ENCODE measurements at regions not wholly inside any gene's neighbourhood (a gene's known extent, or its start where the extent isn't known, plus 50 kb on each side); places are given as distances from the start of the nearest gene placed in this dataset.

DNA sequence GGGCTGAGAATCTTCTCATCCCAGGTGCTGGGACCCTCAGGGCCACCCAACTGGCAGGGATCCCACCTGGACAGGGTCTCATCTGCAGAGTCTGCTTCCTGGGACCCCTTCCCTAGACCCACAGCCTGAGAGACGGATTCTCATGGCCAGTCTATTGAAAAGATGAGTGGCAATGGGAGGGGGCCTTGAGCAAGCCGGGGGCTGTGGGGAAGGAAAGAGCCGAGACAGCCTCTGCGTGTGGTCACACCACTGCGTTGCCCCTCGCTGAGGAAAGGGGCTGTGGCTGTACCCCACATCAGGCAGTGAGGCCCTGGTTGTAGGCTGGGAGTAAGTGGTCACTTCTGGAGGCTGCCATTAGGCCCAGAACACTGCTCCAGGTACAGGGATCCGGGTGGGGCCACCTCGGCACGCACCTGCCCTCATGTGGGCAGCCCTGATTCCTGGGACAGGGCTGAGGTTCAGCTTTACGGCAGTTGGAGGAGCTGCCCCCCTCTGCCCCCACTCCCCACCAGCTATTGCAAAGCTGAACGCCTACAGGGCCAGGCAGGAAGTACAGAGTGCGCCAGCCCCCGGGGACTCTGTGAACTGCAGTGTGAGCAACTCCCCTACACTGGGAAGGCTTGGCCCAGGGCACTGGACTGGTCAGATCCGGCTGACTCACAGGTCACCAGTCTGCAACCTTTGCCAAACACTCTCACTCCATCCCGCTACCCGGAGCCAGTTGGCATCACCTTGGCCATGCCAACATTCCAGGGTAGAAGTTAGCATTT lies 106.9 kb downstream of the RIPK4 start:
- DNase-seq = peak; percentile 64
- intact Hi-C loops (cut with DNase I) = no loop called here
- ATAC-seq = peak; percentile 78 to 82

DNA sequence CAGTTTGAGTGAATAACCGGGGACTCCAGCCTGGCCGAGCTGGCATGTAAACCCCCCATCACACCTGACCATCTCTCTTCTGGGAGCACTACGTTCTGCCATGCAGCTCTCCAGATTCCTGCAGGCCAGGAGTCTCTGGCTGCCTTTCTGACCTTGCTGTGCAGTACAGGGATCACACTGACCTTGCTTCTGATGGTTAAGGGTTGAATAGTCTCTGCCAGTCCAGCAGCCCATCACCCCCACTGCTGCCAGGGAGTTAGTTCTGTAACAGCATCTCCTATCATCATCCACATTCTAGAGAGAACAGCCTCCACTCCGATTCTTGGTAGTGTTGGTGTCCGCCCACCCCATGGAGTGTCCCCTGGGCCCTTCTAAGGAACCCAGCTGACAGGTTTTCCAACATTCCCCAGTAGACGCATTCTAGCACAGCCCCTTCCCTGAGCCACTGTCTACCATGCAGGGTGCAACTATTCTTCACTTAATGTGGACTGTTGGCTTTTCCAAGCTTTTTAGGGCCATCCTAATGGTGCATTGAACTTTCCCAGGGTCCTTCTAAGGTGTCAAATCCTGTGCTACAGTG lies 109.8 kb downstream of the RIPK4 start:
- intact Hi-C loops (cut with DNase I) = no loop called here
- DNase-seq (no peak), ATAC-seq (no peak)

DNA sequence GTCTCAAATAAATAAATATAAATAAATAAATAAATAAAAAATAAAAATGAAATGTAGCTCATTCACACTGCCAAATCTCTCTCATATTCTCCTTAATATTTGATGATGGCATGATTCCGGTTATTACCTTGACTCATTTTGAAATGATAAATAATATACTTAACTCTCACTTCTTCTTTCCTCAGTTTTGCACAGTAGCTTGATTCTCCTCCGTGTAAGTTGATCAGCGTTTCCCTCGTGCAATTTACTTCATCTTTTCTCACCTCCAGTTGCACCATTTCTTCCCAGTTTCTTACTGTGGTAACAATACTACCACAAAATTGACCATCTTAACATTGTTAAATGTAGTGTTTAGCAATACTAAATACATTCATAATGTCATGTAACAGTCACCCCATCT lies 111.6 kb downstream of the RIPK4 start:
- ATAC-seq = no peak
- intact Hi-C loops (cut with DNase I) = no loop called here

DNA sequence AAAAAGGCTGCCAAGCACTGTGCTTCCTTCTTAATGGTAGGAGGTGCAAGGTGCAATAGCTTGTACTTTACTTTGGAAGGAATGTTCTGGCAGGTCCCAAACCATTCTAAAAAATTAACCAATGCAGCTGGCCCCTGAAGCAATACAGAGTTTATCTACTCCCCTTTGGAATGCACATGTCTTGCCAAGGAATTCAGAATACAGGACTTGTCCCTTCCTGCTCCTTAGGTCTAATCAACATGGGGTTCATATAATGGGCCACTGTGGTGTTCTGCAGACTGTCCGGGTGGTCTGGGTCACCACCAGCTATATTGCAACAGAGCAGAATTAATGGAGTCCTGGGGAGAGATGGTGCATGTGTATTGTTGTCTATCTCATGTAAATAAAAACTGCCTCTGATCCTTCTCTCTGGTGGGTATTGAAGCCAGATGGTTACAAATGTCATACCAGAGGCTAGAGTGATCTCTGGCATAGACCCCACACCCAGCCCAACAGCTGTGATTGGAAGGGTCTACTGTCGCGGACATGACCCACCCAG lies 112.8 kb downstream of the RIPK4 start:
- ATAC-seq (peak; percentile 60 to 75), DNase-seq (no peak)
- intact Hi-C loops (cut with DNase I) = no loop called here

More for the DNA sequence above, 111.6 kb downstream of the RIPK4 start:
- DNase-seq = no peak

DNA sequence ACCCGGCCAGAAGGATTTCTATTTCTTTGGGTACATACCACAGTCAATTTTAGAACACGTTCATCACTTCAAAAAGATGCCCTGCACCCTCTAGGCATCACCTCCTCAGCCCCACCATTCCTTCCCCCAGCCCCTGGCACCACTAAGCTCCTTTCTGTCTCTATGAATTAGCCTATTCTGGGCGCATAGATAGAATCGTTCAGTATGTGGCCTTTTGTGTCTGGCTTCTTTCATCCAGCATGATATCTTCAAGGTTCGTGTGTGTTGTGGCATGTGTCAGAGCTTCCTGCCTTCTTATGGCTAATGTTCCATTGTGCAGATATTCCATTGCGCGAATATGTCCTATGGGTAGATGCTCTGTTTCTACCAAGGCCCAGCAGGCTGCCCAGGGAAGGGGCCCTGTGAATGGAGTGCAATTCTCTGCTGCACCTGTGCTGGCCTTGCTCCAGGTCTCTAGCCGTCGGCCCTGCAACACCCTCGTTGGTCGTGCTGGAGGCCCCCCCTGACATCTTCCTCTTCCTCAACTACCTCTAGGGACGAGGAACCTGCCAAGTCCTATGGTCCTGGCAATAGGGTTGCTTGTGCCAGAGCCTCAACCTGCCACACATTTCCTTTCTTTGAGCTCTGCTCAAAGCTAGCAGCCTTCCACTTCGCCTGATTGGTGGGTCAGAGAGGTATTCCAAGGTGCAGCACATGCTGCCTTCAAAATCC lies 113.5 kb downstream of the RIPK4 start:
- ATAC-seq (no peak), DNase-seq (no peak)
- intact Hi-C loops (cut with DNase I) = no loop called here

DNA sequence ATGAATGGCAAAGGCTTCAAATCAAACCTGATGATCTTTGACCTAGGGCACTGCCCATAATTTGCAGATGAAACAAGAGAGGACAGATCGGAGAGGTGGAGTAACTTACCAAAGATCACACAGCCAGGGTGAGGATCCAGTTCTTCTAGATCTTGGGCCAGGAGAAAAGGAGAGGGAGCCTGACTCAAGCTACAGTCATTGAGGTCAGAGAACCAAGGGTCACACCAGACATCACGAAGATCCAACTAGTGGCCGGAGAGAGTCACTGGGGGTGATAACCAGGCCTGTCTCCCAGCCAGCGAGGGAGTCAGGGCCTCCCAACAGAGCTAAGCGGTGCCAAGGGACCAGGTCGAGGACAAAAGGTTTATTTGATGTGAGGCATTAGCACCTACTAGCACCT lies 115.0 kb downstream of the RIPK4 start:
- ATAC-seq = peak in 1 of 2 donors; percentile 13
- intact Hi-C loops (cut with DNase I) = no loop called here
- DNase-seq = no peak

DNA sequence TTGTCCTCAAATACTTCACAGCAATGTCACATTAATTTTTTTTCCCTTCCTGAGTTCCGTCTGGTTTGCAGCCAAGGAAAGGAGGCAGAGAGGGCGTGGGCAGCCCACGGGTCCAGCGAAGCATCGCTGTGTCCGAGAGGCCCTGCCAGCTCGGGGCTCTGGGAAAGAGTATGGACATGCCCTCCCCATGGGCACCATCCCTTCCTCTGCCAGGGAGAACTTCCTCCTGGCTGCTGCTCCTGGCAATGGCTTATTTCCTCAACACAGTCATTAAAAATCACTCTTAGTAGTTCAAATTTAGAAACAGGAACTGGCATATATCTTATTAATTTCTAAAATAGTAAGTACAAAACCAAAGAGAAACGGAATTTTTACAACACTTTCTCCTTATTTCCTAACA lies 115.4 kb downstream of the RIPK4 start:
- peak; percentile 29 to 38 for ATAC-seq
- DNase-seq = no peak
- intact Hi-C loops (cut with DNase I) = no loop called here

DNA sequence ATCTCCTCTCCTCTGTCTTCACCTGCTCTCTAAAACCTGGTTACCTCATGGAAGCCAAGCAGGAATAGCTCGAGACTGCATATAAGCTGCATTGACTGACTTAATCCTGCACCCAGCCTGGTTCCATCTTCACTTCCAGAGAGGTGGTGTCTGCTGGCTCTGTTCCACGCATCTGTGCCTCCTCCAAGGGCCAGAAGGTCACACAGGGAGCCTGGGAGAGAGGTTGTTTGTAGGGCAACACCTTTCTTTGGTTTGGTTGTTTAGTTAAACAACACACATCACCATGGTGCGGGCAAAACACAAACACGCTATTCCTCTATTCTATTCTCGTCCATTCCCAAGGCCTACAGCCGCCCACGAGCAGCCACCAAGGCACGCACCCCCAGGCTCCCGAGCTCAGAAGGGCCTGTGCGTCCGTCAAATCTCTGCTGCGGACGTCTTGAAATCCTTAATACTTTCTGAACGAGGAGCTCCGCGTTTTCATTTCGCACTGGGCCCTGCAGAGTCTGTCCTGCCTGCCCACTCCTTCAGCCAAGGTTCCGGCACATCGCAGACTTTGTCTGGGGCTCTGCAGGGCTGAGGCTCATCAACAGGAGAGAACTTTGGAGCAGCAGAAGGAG lies 116.2 kb downstream of the RIPK4 start:
- intact Hi-C loops (cut with DNase I) = no loop called here
- no peak for ATAC-seq
- DNase-seq = no peak

DNA sequence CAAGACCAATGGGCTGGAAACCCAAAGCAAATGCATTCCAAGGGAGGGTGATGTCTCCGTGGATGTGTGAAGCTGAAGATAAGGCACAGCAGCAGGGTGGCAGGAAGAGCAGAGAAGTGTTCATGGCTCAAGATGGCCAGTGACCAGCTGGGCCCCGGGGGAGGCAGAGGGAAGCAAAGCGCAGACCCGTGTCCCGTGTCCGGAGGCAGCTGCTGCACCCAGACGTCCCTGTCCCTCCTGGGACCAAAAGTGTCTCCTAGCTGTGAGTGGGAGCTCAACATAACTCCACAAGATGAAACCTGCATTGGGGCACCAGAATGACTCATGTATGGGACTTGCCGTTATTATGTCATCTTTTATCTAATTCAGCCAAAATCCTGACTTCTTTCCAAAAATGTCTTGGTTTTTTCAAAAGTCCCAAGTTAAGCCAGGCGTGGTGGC lies 118.2 kb downstream of the RIPK4 start:
- intact Hi-C loops (cut with DNase I) = no loop called here
- DNase-seq (no peak), ATAC-seq (peak; percentile 65 to 68)

DNA sequence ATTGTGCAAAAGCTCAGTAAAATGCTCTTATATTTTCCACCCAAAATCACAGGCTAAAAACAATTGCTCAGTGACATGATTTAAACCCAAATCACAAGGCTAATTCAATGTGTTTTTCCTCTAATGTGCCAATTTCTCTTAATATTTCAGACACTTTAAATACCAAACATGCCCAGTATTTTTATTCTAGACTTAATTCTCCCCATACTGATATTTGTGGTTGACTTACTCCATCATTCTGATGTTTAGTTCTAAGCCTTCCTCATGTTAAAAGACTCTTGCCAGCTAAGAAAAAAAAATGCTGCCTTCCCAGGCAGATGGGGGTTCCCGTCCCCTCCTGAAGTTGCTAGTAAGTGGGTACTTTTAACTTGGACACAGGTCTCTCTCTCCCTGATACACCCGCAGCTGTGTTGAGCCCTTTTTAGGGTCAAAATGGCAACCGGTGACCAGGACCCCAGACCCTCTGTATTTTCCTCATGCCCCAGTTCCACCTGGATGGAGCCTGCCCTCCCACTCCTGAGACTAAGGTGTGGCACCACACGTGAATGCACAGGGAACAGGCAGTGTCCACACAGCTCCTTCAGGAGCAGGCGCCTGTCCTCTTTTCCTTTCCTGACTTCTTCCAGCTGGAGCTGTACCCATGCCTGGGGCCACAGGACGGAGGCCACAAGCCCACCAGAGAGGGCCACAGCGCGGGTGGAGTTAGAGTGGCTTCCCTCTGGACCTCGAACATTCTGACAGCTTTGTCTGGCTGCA lies 118.9 kb downstream of the RIPK4 start:
- ATAC-seq = no peak
- intact Hi-C loops (cut with DNase I) = no loop called here
- no peak for DNase-seq

DNA sequence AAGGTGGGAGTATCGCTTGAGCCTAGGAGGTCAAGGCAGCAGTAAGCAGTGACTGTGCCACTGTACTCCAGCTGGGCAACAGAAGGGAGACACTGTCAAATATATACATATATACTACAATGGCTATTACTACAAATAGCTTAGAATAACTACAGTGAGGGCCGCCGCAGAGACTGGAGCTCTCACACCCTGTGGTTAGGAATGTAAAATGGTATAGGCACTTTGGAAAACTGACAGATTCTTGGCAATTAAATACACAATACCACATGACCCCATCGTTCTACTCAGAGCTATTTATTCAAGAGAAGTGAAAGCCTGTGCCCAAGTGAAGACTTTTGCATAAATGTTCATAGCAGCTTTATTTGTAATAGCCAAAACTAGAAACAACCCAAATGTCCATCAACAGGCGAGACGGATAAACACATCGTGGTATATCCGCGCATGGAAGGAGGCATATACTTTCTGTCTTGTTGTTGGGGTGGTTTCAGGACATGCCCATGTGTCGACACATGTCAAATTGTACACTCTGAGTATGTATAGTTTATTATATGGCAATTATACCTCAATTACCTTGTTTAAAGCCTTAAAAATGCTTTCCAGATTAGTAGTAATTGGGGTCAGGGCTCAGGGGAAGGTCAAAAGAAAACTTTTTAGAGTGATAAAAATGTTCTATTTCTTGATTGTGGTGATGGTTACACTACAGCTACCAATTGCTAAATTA lies 123.4 kb downstream of the RIPK4 start:
- intact Hi-C loops (cut with DNase I) = no loop called here
- ATAC-seq = no peak
- no peak for DNase-seq

DNA sequence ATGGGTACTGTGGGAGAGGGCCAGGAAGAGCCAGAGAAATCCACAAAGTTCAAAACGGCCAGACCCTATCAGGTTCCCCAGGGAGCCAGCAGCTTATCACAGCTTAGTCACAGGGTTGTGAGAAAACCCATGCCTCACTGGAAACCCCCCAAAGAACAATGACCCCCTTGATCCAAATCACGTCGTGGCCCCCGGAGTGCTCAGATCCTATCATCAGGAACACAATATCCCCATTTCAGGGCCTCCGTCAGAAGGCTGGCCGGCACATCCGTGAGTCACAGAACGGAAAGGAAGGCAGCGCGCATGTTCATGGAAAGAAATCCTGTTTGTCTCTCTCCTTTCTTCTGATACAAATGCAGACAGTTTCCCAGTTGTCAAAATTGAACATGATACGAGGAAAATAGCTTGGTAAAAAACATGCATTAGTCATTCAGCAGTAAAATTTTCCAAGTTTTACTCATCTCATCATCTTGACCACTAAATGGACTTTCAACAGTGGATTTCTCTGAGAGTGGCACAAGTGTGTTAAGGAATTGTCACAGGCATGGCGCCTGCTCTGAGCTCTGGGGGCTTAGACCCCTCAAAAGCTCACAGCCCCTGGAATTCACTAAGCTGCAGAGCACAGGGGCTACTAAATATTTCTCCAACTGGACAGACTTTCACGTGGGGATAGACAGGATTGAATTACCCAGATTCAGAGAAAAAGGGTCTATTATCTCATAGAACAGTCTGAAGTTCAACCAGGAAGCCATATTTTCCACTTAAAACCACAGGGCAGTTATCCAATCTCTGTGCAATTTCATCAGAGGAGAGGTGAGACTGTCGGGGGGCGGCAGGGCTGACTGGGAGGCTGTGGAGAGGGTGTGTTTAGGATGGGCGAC lies 124.8 kb downstream of the RIPK4 start:
- ATAC-seq = peak; percentile 81 to 90
- peak; percentile 89 for DNase-seq
- intact Hi-C loops (cut with DNase I) = no loop called here

DNA sequence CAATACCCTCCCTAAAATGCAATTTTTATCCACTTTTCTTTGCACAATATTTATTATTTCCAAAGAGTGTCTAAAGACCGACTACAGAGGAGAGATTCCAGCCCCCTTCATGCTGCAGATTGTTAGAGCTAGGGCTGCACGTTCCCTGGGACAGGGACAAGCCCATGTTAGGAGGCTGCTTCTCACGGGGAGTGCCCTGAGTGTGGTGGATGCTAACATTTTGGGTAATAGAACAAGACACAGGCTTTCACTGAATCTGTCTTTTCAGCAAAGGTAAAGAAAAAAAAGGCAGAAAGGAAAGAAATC lies 125.4 kb downstream of the RIPK4 start:
- DNase-seq (no peak), ATAC-seq (peak; percentile 19 to 27)
- intact Hi-C loops (cut with DNase I) = no loop called here

DNA sequence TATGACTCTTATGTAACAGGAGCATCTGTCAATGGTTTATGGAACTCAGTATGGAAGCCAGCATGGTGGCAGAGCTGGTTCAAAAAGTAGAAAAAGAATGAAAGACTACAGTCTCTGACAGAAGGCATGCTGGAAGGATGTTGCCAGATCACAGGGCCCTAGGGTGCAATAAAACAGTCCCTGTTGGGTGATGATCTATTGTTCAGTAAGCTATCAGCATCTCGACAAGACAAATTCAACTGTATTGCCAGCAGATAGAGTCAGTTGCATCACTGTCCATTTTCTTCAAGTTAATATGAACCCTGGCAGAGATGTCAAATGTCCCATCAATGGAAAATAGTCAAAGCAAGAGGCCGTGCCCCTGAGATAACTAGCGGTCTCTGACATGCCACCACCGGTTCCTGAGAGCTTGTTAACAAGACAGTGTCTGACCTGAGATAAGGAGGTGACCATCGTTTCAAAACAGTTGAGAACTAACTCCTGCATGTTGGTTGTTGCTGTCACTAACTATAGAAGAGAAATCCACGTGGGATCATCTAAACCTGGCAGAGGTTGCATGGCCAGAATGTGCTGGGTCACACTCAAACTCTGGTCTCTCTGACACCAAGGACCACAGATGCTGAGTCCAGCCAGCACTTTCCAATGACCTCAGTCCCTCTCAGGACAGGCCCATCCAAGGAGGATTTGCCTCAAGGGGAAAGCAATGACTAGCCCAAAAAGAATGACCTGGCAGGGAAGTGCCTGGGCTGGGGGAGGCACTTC lies 125.9 kb downstream of the RIPK4 start:
- intact Hi-C loops (cut with DNase I) = no loop called here
- no peak for DNase-seq
- peak; percentile 48 to 74 for ATAC-seq

DNA sequence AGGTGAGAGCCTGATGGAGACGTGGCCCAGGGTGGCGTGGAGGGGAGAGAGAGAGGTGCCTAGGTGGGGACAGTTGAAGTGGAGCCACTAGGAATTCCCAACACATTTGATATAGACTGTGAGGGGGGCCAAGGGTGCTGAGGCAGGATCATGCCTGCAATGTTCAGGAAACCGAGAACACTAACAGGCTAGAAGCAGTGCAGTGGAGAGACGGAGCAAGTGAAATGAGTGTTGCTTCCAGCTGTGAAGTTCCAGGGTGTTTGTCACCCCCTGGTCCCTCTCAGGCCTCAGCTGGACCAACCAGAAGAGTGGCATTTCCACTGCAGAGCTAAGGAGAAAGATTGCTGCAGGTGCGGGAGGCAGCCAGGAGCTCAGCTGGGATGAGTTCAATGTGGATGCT lies 127.1 kb downstream of the RIPK4 start:
- DNase-seq = no peak
- intact Hi-C loops (cut with DNase I) = no loop called here
- ATAC-seq = no peak

DNA sequence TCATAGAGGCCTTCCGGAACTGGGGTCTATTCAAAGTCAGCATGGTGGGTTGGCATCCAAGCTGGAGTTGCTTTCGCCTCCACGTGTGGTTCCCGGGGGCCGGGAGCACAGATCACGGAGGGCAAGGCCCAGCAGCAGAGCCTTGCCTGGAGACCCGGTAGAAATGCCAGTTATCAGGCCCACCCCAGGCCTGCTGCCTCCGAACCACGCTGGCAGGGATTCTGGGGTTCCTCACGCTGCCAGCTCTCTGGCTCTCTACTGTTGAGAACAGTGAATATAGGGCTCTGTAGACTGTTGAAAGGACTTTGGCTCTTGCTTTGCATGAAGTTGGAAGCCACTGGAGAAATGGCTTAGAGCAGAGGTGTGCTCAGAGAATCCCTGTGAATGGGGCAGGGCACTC lies 127.5 kb downstream of the RIPK4 start:
- DNase-seq = no peak
- intact Hi-C loops (cut with DNase I) = no loop called here
- ATAC-seq = peak in 1 of 2 donors; percentile 13

DNA sequence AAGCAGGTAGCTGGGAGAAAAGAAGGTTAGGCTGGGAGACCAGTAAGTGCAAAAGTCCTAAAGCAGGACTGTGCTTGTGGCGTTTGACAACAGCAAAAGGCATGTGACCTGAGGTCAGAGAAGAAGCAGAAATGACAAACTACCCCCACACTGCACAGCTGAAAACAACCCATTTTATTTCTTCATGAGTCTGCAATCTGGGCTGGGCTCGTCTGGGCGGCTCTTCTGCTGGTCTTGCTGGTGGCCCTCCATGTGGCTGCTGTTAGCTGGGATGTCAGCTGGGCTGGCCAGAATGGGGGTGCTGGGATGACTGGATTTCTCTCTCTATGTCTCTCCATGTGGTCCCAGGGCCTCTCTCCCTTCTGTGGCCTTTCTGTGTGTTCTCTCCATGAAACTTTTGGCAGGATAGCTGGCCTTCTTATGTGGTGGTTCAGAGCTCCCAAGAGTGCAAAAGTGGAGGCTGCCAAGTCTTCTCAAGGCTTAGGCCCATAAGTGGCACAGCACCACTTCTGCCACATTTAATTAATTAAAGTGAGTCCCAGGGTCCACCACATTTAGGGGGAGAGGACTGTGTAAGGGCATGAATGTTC lies 128.6 kb downstream of the RIPK4 start:
- DNase-seq = no peak
- intact Hi-C loops (cut with DNase I) = no loop called here
- ATAC-seq = no peak

Measured in left cardiac atrium (tissue), 4 donors.